ENCODE measurements at regions not wholly inside any gene's neighbourhood (a gene's known extent, or its start where the extent isn't known, plus 50 kb on each side); places are given as distances from the start of the nearest gene placed in this dataset.
"Not testable (repeated sequence)": the region's sequence is repeated elsewhere in the genome, so short reads cannot be mapped to it uniquely, and the experiment has no call there.

DNA sequence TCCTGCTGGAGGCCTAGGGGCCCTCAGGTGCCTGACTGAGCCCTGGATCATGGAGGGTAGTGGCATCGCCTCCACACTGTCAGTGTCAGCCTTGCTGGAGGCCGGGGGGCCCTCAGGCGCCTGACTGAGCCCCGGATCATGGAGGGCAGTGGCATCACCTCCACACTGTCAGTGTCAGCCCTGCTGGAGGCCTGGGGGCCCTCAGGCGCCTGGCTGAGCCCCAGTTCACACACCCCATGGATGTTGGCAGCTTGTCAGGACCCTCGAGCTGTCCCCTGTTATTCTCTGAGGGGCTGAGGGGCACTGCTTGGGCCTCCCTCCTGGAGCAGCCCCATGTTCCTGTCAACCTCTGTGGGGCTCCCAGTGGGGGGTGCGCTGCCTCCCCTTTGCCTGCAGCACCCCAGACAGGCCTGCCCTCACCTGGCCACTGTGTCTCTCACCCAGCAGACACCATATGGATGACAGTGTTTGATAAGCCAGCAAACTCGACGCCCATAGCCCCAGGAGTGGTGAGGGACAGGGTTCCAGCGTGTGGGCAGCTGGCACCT, 197.6 kb downstream of the LIPI start:
- Histone ChIP-seq H3K36me3 (ENCODE audit: control insufficient read depth in 4 of 4, insufficient read depth in 4 of 4, low read length in 3 of 4) (no peaks in the 10 kb centered on the region), H3K9me3 (ENCODE audit: control extremely low read depth in 1 of 5, control insufficient read depth in 4 of 5, insufficient read depth in 2 of 5, low read depth in 1 of 5, low read length in 4 of 5) (no peaks in the 10 kb centered on the region), H3K4me1 (ENCODE audit: control extremely low read depth in 1 of 4, control insufficient read depth in 4 of 4, insufficient read depth in 4 of 4, low read length in 3 of 4) (no peaks in the 10 kb centered on the region), H3K27ac (ENCODE audit: insufficient read depth in 1 of 2, low read depth in 1 of 2, low read length in 2 of 2, poor library complexity in 1 of 2, severe bottlenecking in 2 of 2) (no peak overlapping the region), H3K4me3 (ENCODE audit: control insufficient read depth in 1 of 7, extremely low read depth in 1 of 7, insufficient read depth in 4 of 7, low read depth in 2 of 7, low read length in 6 of 7) (no peak overlapping the region), H3K27me3 (replicated peaks in 2 of 5; ENCODE audit: control insufficient read depth in 4 of 5, insufficient read depth in 5 of 5, low read length in 4 of 5) (no peaks in the 10 kb centered on the region)
- WGBS (ENCODE audit: insufficient coverage), result 84% methylated on average over 7 of the region's 10 CpGs
- no peak for DNase-seq
- ChIA-PET CTCF (no interaction called here), POLR2A (no interaction called here)

DNA sequence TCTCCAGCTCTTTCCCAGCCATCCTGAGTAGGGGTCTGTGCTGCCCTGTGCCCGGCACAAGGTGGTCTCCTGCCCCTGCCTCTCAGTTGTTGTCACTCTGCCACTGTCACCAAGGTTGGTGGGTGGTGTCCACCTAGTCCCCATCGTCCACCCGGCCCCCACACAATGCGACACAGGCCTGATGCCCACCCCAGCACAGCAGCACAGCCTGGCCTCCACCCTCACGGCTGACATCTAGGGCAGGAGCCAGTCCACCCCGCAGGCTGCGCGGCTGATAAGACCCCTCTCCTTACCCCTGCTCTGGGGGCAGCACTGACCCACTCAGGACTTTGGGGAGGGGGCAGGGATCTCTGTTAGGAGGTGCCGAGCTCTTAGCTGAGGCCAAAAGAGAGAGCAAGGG, 198.3 kb downstream of the LIPI start:
- CTCF ChIA-PET, result no interaction called here
- DNase-seq, result no peak
- POLR2A ChIA-PET, result no interaction called here
- Histone ChIP-seq H3K4me3 (ENCODE audit: control insufficient read depth in 1 of 7, extremely low read depth in 1 of 7, insufficient read depth in 4 of 7, low read depth in 2 of 7, low read length in 6 of 7) (no peak overlapping the region), H3K4me1 (ENCODE audit: control extremely low read depth in 1 of 4, control insufficient read depth in 4 of 4, insufficient read depth in 4 of 4, low read length in 3 of 4) (no peaks in the 10 kb centered on the region), H3K27ac (ENCODE audit: insufficient read depth in 1 of 2, low read depth in 1 of 2, low read length in 2 of 2, poor library complexity in 1 of 2, severe bottlenecking in 2 of 2) (no peak overlapping the region), H3K27me3 (replicated peaks in 2 of 5; ENCODE audit: control insufficient read depth in 4 of 5, insufficient read depth in 5 of 5, low read length in 4 of 5) (no peaks in the 10 kb centered on the region), H3K36me3 (ENCODE audit: control insufficient read depth in 4 of 4, insufficient read depth in 4 of 4, low read length in 3 of 4) (no peaks in the 10 kb centered on the region), H3K9me3 (ENCODE audit: control extremely low read depth in 1 of 5, control insufficient read depth in 4 of 5, insufficient read depth in 2 of 5, low read depth in 1 of 5, low read length in 4 of 5) (no peaks in the 10 kb centered on the region)
- WGBS (ENCODE audit: insufficient coverage), result 96% methylated on average over 7 of the region's 9 CpGs

DNA sequence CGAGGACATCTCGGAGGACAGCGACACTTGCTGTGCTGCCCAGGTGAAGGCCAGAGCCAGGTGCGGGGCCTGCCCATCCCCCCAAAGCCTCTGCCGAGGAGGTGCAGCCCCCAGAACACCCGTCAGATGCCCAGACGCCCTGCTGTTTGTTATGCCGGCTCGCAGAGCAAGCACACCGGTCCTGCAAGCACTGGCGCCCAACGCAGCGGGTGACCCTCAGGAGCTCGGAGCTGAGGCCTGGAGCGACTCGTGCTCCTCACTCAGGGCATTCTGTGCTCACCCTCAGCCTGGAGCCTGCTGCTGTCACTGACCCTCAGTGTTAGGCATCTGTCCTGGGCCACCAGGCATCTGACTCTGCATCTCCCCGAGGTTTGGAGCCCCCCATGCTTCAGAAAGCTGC, 199.0 kb downstream of the LIPI start:
- H3K27ac ChIP-seq (ENCODE audit: insufficient read depth in 1 of 2, low read depth in 1 of 2, low read length in 2 of 2, poor library complexity in 1 of 2, severe bottlenecking in 2 of 2); DNase-seq; H3K9me3 ChIP-seq (ENCODE audit: control extremely low read depth in 1 of 5, control insufficient read depth in 4 of 5, insufficient read depth in 2 of 5, low read depth in 1 of 5, low read length in 4 of 5); H3K4me1 ChIP-seq (ENCODE audit: control extremely low read depth in 1 of 4, control insufficient read depth in 4 of 4, insufficient read depth in 4 of 4, low read length in 3 of 4); POLR2A ChIA-PET; H3K4me3 ChIP-seq (ENCODE audit: control insufficient read depth in 1 of 7, extremely low read depth in 1 of 7, insufficient read depth in 4 of 7, low read depth in 2 of 7, low read length in 6 of 7); H3K27me3 ChIP-seq (replicated peaks in 2 of 5; ENCODE audit: control insufficient read depth in 4 of 5, insufficient read depth in 5 of 5, low read length in 4 of 5); H3K36me3 ChIP-seq (ENCODE audit: control insufficient read depth in 4 of 4, insufficient read depth in 4 of 4, low read length in 3 of 4); CTCF ChIA-PET: not testable (repeated sequence)
- 92% methylated on average over 14 of the region's 17 CpGs for WGBS (ENCODE audit: insufficient coverage)

DNA sequence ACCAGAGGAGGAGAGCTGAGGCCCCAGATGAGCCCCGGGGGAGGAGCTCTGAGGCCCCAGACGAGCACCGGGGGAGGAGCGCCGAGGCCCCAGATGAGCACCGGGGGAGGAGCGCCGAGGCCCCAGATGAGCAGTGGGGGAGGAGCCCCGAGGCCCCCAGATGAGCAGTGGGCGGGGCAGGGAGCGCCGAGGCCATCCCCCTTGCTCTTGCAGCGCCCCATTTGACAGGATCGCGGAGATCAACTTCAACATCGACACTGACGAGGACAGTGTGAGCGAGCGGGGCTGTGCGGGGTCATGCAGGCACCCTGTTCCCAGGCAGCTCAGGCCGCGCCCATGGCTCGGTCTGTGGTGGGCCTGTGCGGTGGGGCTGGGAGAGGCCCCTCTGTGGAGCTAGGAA, 199.6 kb downstream of the LIPI start:
- H3K4me3 ChIP-seq (ENCODE audit: control insufficient read depth in 1 of 7, extremely low read depth in 1 of 7, insufficient read depth in 4 of 7, low read depth in 2 of 7, low read length in 6 of 7); H3K4me1 ChIP-seq (ENCODE audit: control extremely low read depth in 1 of 4, control insufficient read depth in 4 of 4, insufficient read depth in 4 of 4, low read length in 3 of 4); H3K27me3 ChIP-seq (replicated peaks in 2 of 5; ENCODE audit: control insufficient read depth in 4 of 5, insufficient read depth in 5 of 5, low read length in 4 of 5); POLR2A ChIA-PET; DNase-seq; CTCF ChIA-PET; H3K27ac ChIP-seq (ENCODE audit: insufficient read depth in 1 of 2, low read depth in 1 of 2, low read length in 2 of 2, poor library complexity in 1 of 2, severe bottlenecking in 2 of 2); H3K36me3 ChIP-seq (ENCODE audit: control insufficient read depth in 4 of 4, insufficient read depth in 4 of 4, low read length in 3 of 4); H3K9me3 ChIP-seq (ENCODE audit: control extremely low read depth in 1 of 5, control insufficient read depth in 4 of 5, insufficient read depth in 2 of 5, low read depth in 1 of 5, low read length in 4 of 5): not testable (repeated sequence)
- 94% methylated on average over 21 of the region's 24 CpGs for WGBS (ENCODE audit: insufficient coverage)

DNA sequence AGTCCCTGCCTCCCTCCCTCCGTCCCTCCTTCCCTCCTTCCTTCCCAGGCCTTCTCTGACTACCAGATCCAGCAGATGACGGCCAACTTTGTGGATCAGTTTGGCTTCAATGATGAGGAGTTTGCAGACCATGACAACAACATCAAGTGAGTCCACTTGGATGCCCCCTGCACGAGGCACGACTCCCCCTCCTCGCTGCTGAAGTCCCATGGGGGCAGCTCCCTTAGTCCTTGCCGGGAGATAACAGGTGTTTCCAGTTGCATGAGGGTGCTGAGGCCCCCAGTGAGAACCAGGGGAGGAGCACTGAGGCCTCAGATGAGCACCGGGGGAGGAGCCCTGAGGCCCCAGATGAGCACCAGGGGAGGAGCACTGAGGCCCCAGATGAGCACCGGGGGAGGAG, 200.0 kb downstream of the LIPI start:
- H3K4me1 ChIP-seq (ENCODE audit: control extremely low read depth in 1 of 4, control insufficient read depth in 4 of 4, insufficient read depth in 4 of 4, low read length in 3 of 4), result no peaks in the 10 kb centered on the region
- POLR2A ChIA-PET, result no interaction called here
- H3K4me3 ChIP-seq (ENCODE audit: control insufficient read depth in 1 of 7, extremely low read depth in 1 of 7, insufficient read depth in 4 of 7, low read depth in 2 of 7, low read length in 6 of 7), result no peak overlapping the region
- H3K36me3 ChIP-seq (ENCODE audit: control insufficient read depth in 4 of 4, insufficient read depth in 4 of 4, low read length in 3 of 4), result no peaks in the 10 kb centered on the region
- H3K27me3 ChIP-seq (replicated peaks in 2 of 5; ENCODE audit: control insufficient read depth in 4 of 5, insufficient read depth in 5 of 5, low read length in 4 of 5), result no peaks in the 10 kb centered on the region
- no peak for DNase-seq
- CTCF ChIA-PET, result no interaction called here
- 94% methylated on average over 7 of the region's 8 CpGs for WGBS (ENCODE audit: insufficient coverage)
- H3K9me3 ChIP-seq (ENCODE audit: control extremely low read depth in 1 of 5, control insufficient read depth in 4 of 5, insufficient read depth in 2 of 5, low read depth in 1 of 5, low read length in 4 of 5), result no peaks in the 10 kb centered on the region
- no peak overlapping the region for H3K27ac ChIP-seq (ENCODE audit: insufficient read depth in 1 of 2, low read depth in 1 of 2, low read length in 2 of 2, poor library complexity in 1 of 2, severe bottlenecking in 2 of 2)

DNA sequence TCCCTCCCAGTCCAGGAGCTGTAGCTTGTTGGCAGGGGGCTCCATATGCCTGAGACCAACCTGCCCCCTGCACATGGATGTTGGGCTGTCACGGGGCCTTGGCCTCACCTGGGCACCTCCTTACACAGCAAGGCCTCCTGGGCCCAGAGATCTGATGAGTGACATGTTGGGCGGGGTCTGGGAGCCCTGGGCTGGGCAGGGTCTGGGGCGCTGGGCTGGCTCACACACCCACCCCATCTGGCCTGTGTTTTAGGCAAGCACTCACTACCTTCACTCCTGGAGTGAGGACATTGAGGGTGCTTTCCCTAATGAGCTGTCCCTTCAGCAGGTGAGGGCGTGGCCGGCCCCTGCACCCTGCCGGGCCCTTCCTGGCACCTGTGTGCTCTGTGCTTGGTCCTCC, 200.8 kb downstream of the LIPI start:
- POLR2A ChIA-PET; H3K27me3 ChIP-seq (replicated peaks in 2 of 5; ENCODE audit: control insufficient read depth in 4 of 5, insufficient read depth in 5 of 5, low read length in 4 of 5); H3K36me3 ChIP-seq (ENCODE audit: control insufficient read depth in 4 of 4, insufficient read depth in 4 of 4, low read length in 3 of 4); H3K9me3 ChIP-seq (ENCODE audit: control extremely low read depth in 1 of 5, control insufficient read depth in 4 of 5, insufficient read depth in 2 of 5, low read depth in 1 of 5, low read length in 4 of 5); H3K4me1 ChIP-seq (ENCODE audit: control extremely low read depth in 1 of 4, control insufficient read depth in 4 of 4, insufficient read depth in 4 of 4, low read length in 3 of 4); H3K27ac ChIP-seq (ENCODE audit: insufficient read depth in 1 of 2, low read depth in 1 of 2, low read length in 2 of 2, poor library complexity in 1 of 2, severe bottlenecking in 2 of 2); H3K4me3 ChIP-seq (ENCODE audit: control insufficient read depth in 1 of 7, extremely low read depth in 1 of 7, insufficient read depth in 4 of 7, low read depth in 2 of 7, low read length in 6 of 7); CTCF ChIA-PET; DNase-seq: not testable (repeated sequence)
- 89% methylated on average over 5 of the region's 6 CpGs for WGBS (ENCODE audit: insufficient coverage)

DNA sequence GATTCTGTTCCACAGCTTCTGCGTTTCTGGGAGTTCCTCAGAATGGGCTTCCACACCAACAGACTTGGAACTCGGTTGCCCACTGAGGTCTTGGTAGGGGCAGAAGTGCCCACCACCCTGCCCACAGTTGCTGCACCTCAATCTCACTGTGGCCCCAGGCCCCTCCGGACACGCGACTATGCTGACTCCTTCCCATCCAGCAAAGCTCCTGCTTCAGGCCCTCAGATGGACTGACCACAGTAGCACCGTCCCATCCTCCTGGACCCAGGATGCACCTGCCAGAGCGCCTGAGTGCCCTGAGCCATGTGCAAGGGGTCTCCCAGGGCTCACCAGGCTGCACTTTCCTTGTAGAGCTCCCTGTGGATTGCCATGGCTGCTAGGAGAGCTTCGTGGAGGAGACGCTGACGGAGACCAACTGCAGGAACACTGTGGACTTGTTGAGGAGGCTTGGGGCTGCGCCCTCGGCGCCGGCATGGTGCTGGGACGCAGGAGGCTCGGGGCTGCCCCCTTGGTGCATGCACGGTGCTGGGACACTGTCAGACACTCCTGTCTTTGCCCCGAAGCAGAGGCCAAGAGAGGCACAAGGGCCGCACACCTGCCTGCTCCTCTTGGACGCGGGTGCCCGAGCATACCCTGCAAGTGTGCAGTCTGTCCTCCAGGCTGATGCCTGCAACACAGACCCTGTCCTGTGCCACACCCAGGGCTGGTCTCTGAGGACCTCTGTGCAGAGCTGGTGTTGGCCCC, 201.3 kb downstream of the LIPI start:
- H3K4me3 ChIP-seq (ENCODE audit: control insufficient read depth in 1 of 7, extremely low read depth in 1 of 7, insufficient read depth in 4 of 7, low read depth in 2 of 7, low read length in 6 of 7); H3K27me3 ChIP-seq (replicated peaks in 2 of 5; ENCODE audit: control insufficient read depth in 4 of 5, insufficient read depth in 5 of 5, low read length in 4 of 5); H3K9me3 ChIP-seq (ENCODE audit: control extremely low read depth in 1 of 5, control insufficient read depth in 4 of 5, insufficient read depth in 2 of 5, low read depth in 1 of 5, low read length in 4 of 5); POLR2A ChIA-PET; H3K36me3 ChIP-seq (ENCODE audit: control insufficient read depth in 4 of 4, insufficient read depth in 4 of 4, low read length in 3 of 4); H3K4me1 ChIP-seq (ENCODE audit: control extremely low read depth in 1 of 4, control insufficient read depth in 4 of 4, insufficient read depth in 4 of 4, low read length in 3 of 4); CTCF ChIA-PET; H3K27ac ChIP-seq (ENCODE audit: insufficient read depth in 1 of 2, low read depth in 1 of 2, low read length in 2 of 2, poor library complexity in 1 of 2, severe bottlenecking in 2 of 2); DNase-seq: not testable (repeated sequence)
- WGBS (ENCODE audit: insufficient coverage), result 95% methylated on average over 12 of the region's 22 CpGs

Measured in common myeloid progenitor, CD34-positive (primary cell).